ENCODE measurements at regions not wholly inside any gene's neighbourhood (a gene's known extent, or its start where the extent isn't known, plus 50 kb on each side); places are given as distances from the start of the nearest gene placed in this dataset.

GRCh38 chr1:22279735-22280134, 136.8 kb upstream of the WNT4 start:
- H3K4me1 ChIP-seq (ENCODE audit: low read depth, poor library complexity, severe bottlenecking): no peaks in the 10 kb centered on the region
- no peak for TF ChIP-seq CTCF (conservative IDR thresholded peaks at IDR 0.05; ENCODE audit: low read depth, low read length)
- no peak overlapping the region for H3K4me2 ChIP-seq
- H2AFZ ChIP-seq (ENCODE audit: low read depth): no peak overlapping the region
- H3K9ac ChIP-seq: no peak overlapping the region
- no peaks in the 10 kb centered on the region for H3K36me3 ChIP-seq (ENCODE audit: insufficient read depth)
- H4K20me1 ChIP-seq (ENCODE audit: insufficient read depth): no peaks in the 10 kb centered on the region
- no peak overlapping the region for H3K4me3 ChIP-seq (IDR thresholded peaks at IDR 0.05; ENCODE audit: insufficient read depth, low read depth, low read length)
- H3K27ac ChIP-seq: no peak overlapping the region
- H3K27me3 ChIP-seq (ENCODE audit: insufficient read depth, low read depth): peaks cover 43% of the 10 kb centered on the region; the same call in 1 of the 2 replicates
- H3K79me2 ChIP-seq (ENCODE audit: insufficient read depth, low read depth): no peaks in the 10 kb centered on the region

DNA sequence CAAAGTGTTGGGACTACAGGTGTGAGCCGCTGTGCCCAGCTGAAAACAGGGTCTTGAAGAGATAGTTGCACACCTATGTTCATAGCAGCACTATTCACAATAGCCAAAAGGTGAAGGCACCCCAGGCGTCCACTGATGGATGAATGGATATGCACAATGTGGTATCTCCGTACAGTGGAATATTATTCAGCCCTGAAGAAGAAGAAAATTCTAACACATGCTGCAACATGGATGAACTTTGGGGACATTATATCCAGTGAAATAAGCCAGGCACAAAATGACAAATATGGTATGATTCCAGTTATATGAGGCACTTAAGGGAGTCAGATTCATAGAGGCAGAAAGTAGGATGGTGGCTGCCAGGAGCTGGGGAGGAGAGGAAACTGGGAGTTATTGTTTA, 137.6 kb upstream of the WNT4 start:
- H3K27ac ChIP-seq: no peak overlapping the region
- H3K4me1 ChIP-seq (ENCODE audit: low read depth, poor library complexity, severe bottlenecking): no peaks in the 10 kb centered on the region
- no peak overlapping the region for H3K4me3 ChIP-seq (IDR thresholded peaks at IDR 0.05; ENCODE audit: insufficient read depth, low read depth, low read length)
- H3K79me2 ChIP-seq (ENCODE audit: insufficient read depth, low read depth): no peaks in the 10 kb centered on the region
- no peak overlapping the region for H2AFZ ChIP-seq (ENCODE audit: low read depth)
- H4K20me1 ChIP-seq (ENCODE audit: insufficient read depth): no peaks in the 10 kb centered on the region
- no peaks in the 10 kb centered on the region for H3K36me3 ChIP-seq (ENCODE audit: insufficient read depth)
- H3K9ac ChIP-seq: no peak overlapping the region
- no peak for TF ChIP-seq CTCF (conservative IDR thresholded peaks at IDR 0.05; ENCODE audit: low read depth, low read length)
- H3K4me2 ChIP-seq: no peak overlapping the region
- peaks cover 43% of the 10 kb centered on the region; the same call in 1 of the 2 replicates for H3K27me3 ChIP-seq (ENCODE audit: insufficient read depth, low read depth)

DNA sequence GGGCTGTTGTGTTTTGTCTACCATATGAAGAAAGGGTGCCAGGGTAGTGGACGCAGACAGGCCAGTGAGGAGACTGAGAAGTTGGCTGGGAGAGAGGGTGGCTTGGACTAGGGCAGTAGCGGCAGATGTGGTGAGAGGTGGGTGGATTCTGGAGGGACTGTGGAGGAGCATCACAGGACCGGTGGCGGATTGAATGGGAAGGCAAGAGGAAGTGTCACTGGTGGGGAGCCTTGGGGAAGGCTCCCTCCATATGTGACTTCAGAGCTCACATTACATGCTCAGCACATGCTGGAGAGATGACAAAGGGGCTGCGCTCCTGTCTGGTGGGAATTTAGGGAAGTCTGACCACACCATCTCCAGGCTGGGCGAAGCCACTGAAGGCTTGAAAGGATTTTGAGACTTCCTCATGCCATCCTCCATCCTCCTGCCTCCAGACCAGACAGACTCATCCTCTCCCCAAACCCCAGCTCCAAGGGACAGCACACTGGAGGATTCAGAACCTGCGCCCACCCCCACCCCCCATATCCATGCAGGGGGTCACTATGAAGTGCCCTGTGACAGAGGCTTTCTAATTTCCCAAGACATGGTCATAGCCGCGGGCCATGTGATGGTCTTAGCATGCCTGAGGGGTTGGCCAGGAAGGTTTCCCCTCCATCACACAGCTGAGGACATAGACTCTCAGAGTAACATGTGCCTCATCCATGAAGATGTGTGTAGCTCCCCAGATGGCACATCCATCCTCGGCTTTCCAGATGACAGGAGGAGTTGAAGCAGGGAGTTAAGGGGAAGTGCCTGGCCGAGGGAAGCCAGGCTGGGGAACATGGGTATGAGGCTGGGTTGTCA, 138.8 kb upstream of the WNT4 start:
- Histone ChIP-seq H3K9ac (no peak overlapping the region), H3K79me2 (ENCODE audit: insufficient read depth, low read depth) (no peaks in the 10 kb centered on the region), H3K4me2 (no peak overlapping the region), H3K4me3 (IDR thresholded peaks at IDR 0.05; ENCODE audit: insufficient read depth, low read depth, low read length) (no peak overlapping the region), H3K4me1 (ENCODE audit: low read depth, poor library complexity, severe bottlenecking) (no peaks in the 10 kb centered on the region), H2AFZ (ENCODE audit: low read depth) (no peak overlapping the region), H3K36me3 (ENCODE audit: insufficient read depth) (no peaks in the 10 kb centered on the region), H4K20me1 (ENCODE audit: insufficient read depth) (no peaks in the 10 kb centered on the region), H3K27me3 (ENCODE audit: insufficient read depth, low read depth) (peaks cover 47% of the 10 kb centered on the region; the same call in 1 of the 2 replicates), H3K27ac (no peak overlapping the region)
- no peak for TF ChIP-seq CTCF (conservative IDR thresholded peaks at IDR 0.05; ENCODE audit: low read depth, low read length)

DNA sequence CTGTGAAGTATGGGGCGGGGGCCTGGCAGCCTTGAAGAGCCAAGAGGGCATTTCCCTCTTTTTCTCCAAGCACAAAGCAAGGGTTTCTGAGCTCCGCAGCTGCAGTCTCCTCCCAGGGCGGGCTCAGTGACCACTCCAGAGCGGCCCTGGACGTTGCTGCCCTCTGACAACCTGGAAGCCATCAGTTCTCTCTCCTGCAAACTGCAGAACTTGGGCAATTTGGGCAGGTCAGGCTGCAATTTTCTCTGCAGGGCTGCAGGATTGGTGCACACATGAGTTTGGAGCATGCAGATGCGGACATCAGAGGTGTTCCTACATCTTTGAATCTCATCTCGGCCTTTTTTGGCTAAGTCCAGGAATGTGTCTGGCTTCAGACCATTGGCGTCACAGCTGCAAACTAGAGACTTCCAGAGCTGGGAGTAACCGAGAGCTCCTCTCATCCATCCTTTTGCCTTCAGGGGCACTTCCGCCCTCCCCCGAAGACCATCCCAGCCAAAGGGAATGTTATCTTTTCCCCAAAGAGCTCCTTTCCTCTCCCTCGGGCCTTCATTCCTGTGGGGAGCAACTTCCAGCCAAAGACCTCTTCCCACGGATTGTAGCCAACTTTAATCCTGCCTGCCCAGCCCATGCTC, 139.6 kb upstream of the WNT4 start:
- no peak for TF ChIP-seq CTCF (conservative IDR thresholded peaks at IDR 0.05; ENCODE audit: low read depth, low read length)
- H3K9ac ChIP-seq: no peak overlapping the region
- no peaks in the 10 kb centered on the region for H4K20me1 ChIP-seq (ENCODE audit: insufficient read depth)
- H3K4me1 ChIP-seq (ENCODE audit: low read depth, poor library complexity, severe bottlenecking): no peaks in the 10 kb centered on the region
- no peaks in the 10 kb centered on the region for H3K79me2 ChIP-seq (ENCODE audit: insufficient read depth, low read depth)
- H3K4me3 ChIP-seq (IDR thresholded peaks at IDR 0.05; ENCODE audit: insufficient read depth, low read depth, low read length): no peak overlapping the region
- no peak overlapping the region for H3K27ac ChIP-seq
- peaks cover 49% of the 10 kb centered on the region; the same call in 1 of the 2 replicates for H3K27me3 ChIP-seq (ENCODE audit: insufficient read depth, low read depth)
- H2AFZ ChIP-seq (ENCODE audit: low read depth): no peak overlapping the region
- no peaks in the 10 kb centered on the region for H3K36me3 ChIP-seq (ENCODE audit: insufficient read depth)
- H3K4me2 ChIP-seq: no peak overlapping the region

Data from KMS-11 (cell line).